Astrocyte of the hippocampus (primary cell): ENCODE measurements at regions not wholly inside any gene's neighbourhood (a gene's known extent, or its start where the extent isn't known, plus 50 kb on each side); places are given as distances from the start of the nearest gene placed in this dataset.
"Not testable (repeated sequence)": the region's sequence is repeated elsewhere in the genome, so short reads cannot be mapped to it uniquely, and the experiment has no call there.

ENCODE experiments used
- DNase-seq: peaks from one replicate; pipeline ENCODE4 v3.0.0; 2011; ENCODE audit warnings: low read depth, low spot score

GRCh38 chr4:111267786-111268185 is 644.9 kb upstream of the PITX2 start:
- DNase-seq, result no peak

GRCh38 chr4:111268769-111269414 is 646.0 kb upstream of the PITX2 start:
- DNase-seq, result peak; percentile 45

- DNase-seq, result no peak
Observed at GRCh38 chr4:111269439-111269838, 646.6 kb upstream of the PITX2 start.

GRCh38 chr4:111274060-111274459 is 651.2 kb upstream of the PITX2 start:
- no peak for DNase-seq

GRCh38 chr4:111274486-111274885 is 651.6 kb upstream of the PITX2 start:
- DNase-seq, result no peak

- no peak for DNase-seq
Observed at GRCh38 chr4:111281219-111281618, 658.3 kb upstream of the PITX2 start.

GRCh38 chr4:111282035-111282434 is 659.2 kb upstream of the PITX2 start:
- DNase-seq, result no peak

GRCh38 chr4:111283066-111283677 is 660.3 kb upstream of the PITX2 start:
- peak; percentile 53 for DNase-seq

- DNase-seq, result no peak
Observed at GRCh38 chr4:111296466-111296865, 673.6 kb upstream of the PITX2 start.

- DNase-seq, result no peak
Observed at GRCh38 chr4:111303806-111304205, 680.9 kb upstream of the PITX2 start.

- DNase-seq, result peak; percentile 78
Observed at GRCh38 chr4:111323496-111323895, 700.6 kb upstream of the PITX2 start.

- DNase-seq, result peak; percentile 38
Observed at GRCh38 chr4:111323916-111324315, 701.0 kb upstream of the PITX2 start.

GRCh38 chr4:111326450-111326849 is 703.6 kb upstream of the PITX2 start:
- no peak for DNase-seq

- peak; percentile 56 for DNase-seq
Observed at GRCh38 chr4:111330786-111331185, 707.9 kb upstream of the PITX2 start.

GRCh38 chr4:111334361-111334760 is 711.5 kb upstream of the PITX2 start:
- peak; percentile 7 for DNase-seq

- DNase-seq, result not testable (repeated sequence)
Observed at GRCh38 chr4:111337186-111337876, 714.5 kb upstream of the PITX2 start.

- DNase-seq, result no peak
Observed at GRCh38 chr4:111359602-111360001, 736.7 kb upstream of the PITX2 start.

GRCh38 chr4:111360906-111361305 is 738.0 kb upstream of the PITX2 start:
- DNase-seq, result no peak

- DNase-seq, result peak; percentile 35
Observed at GRCh38 chr4:111362941-111363361, 740.1 kb upstream of the PITX2 start.

- DNase-seq, result not testable (repeated sequence)
Observed at GRCh38 chr4:111377880-111378279, 755.0 kb upstream of the PITX2 start.

GRCh38 chr4:111388561-111388960 is 756.7 kb upstream of the FAM241A start:
- no peak for DNase-seq

- no peak for DNase-seq
Observed at GRCh38 chr4:111391829-111392228, 753.4 kb upstream of the FAM241A start.

GRCh38 chr4:111393781-111394180 is 751.5 kb upstream of the FAM241A start:
- DNase-seq, result peak; percentile 43
